GM12874 (cell line): ENCODE measurements at regions not wholly inside any gene's neighbourhood (a gene's known extent, or its start where the extent isn't known, plus 50 kb on each side); places are given as distances from the start of the nearest gene placed in this dataset.

ENCODE experiments used
- CTCF ChIP-seq: IDR thresholded peaks from 2 replicates; pipeline ENCODE4 v1.5.1; 2011; ENCODE audit warnings: low read depth, mild to moderate bottlenecking, control low read depth, low read length, moderate library complexity; ENCODE audit not compliant: insufficient read depth

- TF ChIP-seq CTCF = no peak
Measured at GRCh38 chr3:25313286-25313685, 114.8 kb upstream of the RARB start.

- TF ChIP-seq CTCF = no peak
Measured at GRCh38 chr3:25324954-25325655, 103.0 kb upstream of the RARB start.

GRCh38 chr3:25335356-25335755 lies 92.7 kb upstream of the RARB start:
- no peak for TF ChIP-seq CTCF

- no peak for TF ChIP-seq CTCF
Measured at GRCh38 chr3:25338158-25338725, 89.8 kb upstream of the RARB start.

GRCh38 chr3:25339225-25339624 lies 88.8 kb upstream of the RARB start:
- TF ChIP-seq CTCF = no peak

GRCh38 chr3:25344670-25345069 lies 83.4 kb upstream of the RARB start:
- no peak for TF ChIP-seq CTCF

- no peak for TF ChIP-seq CTCF
Measured at GRCh38 chr3:25349095-25349494, 79.0 kb upstream of the RARB start.
